HEK293T (cell line): ENCODE measurements at regions not wholly inside any gene's neighbourhood (a gene's known extent, or its start where the extent isn't known, plus 50 kb on each side); places are given as distances from the start of the nearest gene placed in this dataset.

Source experiments
- CTCF ChIA-PET: fragments of 350-600 bp; formaldehyde crosslinking; extraction: SDS; loops from one replicate; lab custom pipeline; 2021; ENCODE audit warnings: antibody characterized with exemption, inconsistent platforms; lab: Yijun Ruan, JAX
- POLR2A ChIA-PET: fragments of 350-600 bp; formaldehyde crosslinking; extraction: SDS; loops from one replicate; lab custom pipeline; 2020; ENCODE audit warnings: antibody characterized with exemption, inconsistent platforms; lab: Yijun Ruan, JAX
- DNase-seq: peaks from one replicate; pipeline ENCODE4 v3.0.0; 2012; ENCODE audit warnings: mixed read lengths; ENCODE audit errors: extremely low spot score
- ARNT ChIP-seq: fragments of 450-650 bp; IDR thresholded peaks from 2 replicates; pipeline ENCODE4 v1.6.1; 2017; ENCODE audit warnings: mild to moderate bottlenecking
- BHLHE40 ChIP-seq: fragments of 450-650 bp; IDR thresholded peaks from 2 replicates; pipeline ENCODE4 v1.6.1; 2016; ENCODE audit warnings: mild to moderate bottlenecking, moderate library complexity, borderline replicate concordance
- CTBP1 ChIP-seq: fragments of 450-650 bp; IDR thresholded peaks from 2 replicates; pipeline ENCODE4 v1.6.1; 2016; ENCODE audit warnings: borderline replicate concordance
- ELF4 ChIP-seq: fragments of 450-650 bp; IDR thresholded peaks from 2 replicates; pipeline ENCODE4 v1.6.1; 2017; ENCODE audit warnings: antibody characterized with exemption
- FOXA1 ChIP-seq: fragments of 450-650 bp; IDR thresholded peaks from 2 replicates; pipeline ENCODE4 v1.6.1; 2016; ENCODE audit warnings: mild to moderate bottlenecking
- FOXK2 ChIP-seq: fragments of 450-650 bp; IDR thresholded peaks from 2 replicates; pipeline ENCODE4 v1.6.1; 2016; ENCODE audit warnings: mild to moderate bottlenecking
- FOXM1 ChIP-seq: fragments of 450-650 bp; IDR thresholded peaks from 2 replicates; pipeline ENCODE4 v1.6.1; 2017; ENCODE audit warnings: mild to moderate bottlenecking, borderline replicate concordance
- HDGF ChIP-seq: fragments of 450-650 bp; IDR thresholded peaks from 2 replicates; pipeline ENCODE4 v1.6.1; 2017; ENCODE audit warnings: antibody characterized with exemption, borderline replicate concordance
- L3MBTL2 ChIP-seq: fragments of 450-650 bp; conservative IDR thresholded peaks from 2 replicates; pipeline ENCODE4 v1.6.1; 2016; ENCODE audit warnings: mild to moderate bottlenecking
- LEF1 ChIP-seq: fragments of 450-650 bp; IDR thresholded peaks from 2 replicates; pipeline ENCODE4 v1.6.1; 2017; ENCODE audit warnings: mild to moderate bottlenecking, borderline replicate concordance
- NFRKB ChIP-seq: fragments of 450-650 bp; IDR thresholded peaks from 2 replicates; pipeline ENCODE4 v1.6.1; 2016; ENCODE audit warnings: mild to moderate bottlenecking, moderate library complexity
- PKNOX1 ChIP-seq: fragments of 450-650 bp; IDR thresholded peaks from 2 replicates; pipeline ENCODE4 v1.6.1; 2016
- SP1 ChIP-seq: fragments of 450-650 bp; IDR thresholded peaks from 2 replicates; pipeline ENCODE4 v1.6.1; 2017
- SUZ12 ChIP-seq: fragments of 450-650 bp; IDR thresholded peaks from 2 replicates; pipeline ENCODE4 v1.6.1; 2016; ENCODE audit warnings: mild to moderate bottlenecking
- TARDBP ChIP-seq: fragments of 450-650 bp; IDR thresholded peaks from 2 replicates; pipeline ENCODE4 v1.6.1; 2016
- ZNF384 ChIP-seq: fragments of 450-650 bp; IDR thresholded peaks from 2 replicates; pipeline ENCODE4 v1.6.1; 2016

GRCh38 chr18:7436166-7436565, 130.9 kb upstream of the PTPRM start:
- DNase-seq: no peak
- CTCF ChIA-PET: no interaction called here
- POLR2A ChIA-PET: no interaction called here
- TF ChIP-seq TARDBP: no peak
- TF ChIP-seq HDGF: no peak
- TF ChIP-seq CTBP1: no peak
- no peak for TF ChIP-seq LEF1
- no peak for TF ChIP-seq FOXA1
- no peak for TF ChIP-seq SP1
- no peak for TF ChIP-seq FOXM1
- no peak for TF ChIP-seq ARNT
- no peak for TF ChIP-seq L3MBTL2
- TF ChIP-seq PKNOX1: no peak
- no peak for TF ChIP-seq NFRKB
- TF ChIP-seq BHLHE40: no peak
- TF ChIP-seq ZNF384: no peak
- no peak for TF ChIP-seq FOXK2
- no peak for TF ChIP-seq SUZ12
- TF ChIP-seq ELF4: no peak

- POLR2A ChIA-PET: no interaction called here
- CTCF ChIA-PET: no interaction called here
- DNase-seq: no peak
- TF ChIP-seq FOXM1 (no peak), ELF4 (no peak), TARDBP (no peak), L3MBTL2 (no peak), NFRKB (no peak), SP1 (no peak), ARNT (no peak), SUZ12 (no peak)
These were observed 129.2 kb upstream of the PTPRM start for GRCh38 chr18:7437870-7438269.

GRCh38 chr18:7438646-7439045, 128.5 kb upstream of the PTPRM start:
- TF ChIP-seq HDGF: no peak
- no peak for DNase-seq
- ChIA-PET POLR2A (no interaction called here), CTCF (no interaction called here)

- TF ChIP-seq FOXA1 (no peak), HDGF (no peak), PKNOX1 (no peak), ARNT (no peak), CTBP1 (no peak), FOXK2 (no peak), BHLHE40 (no peak), TARDBP (no peak), LEF1 (no peak), NFRKB (no peak), SP1 (no peak), FOXM1 (no peak), ZNF384 (no peak), ELF4 (no peak), SUZ12 (no peak)
- POLR2A ChIA-PET: no interaction called here
- no peak for DNase-seq
- CTCF ChIA-PET: no interaction called here
These were observed 119.6 kb upstream of the PTPRM start for GRCh38 chr18:7447318-7448028.

GRCh38 chr18:7452331-7452730, 114.8 kb upstream of the PTPRM start:
- DNase-seq: peak; percentile 68
- POLR2A ChIA-PET: no interaction called here
- CTCF ChIA-PET: interaction anchor here (0.6 to 1.0 kb wide), 2 partner anchors 8 to 21 kb away, joined by 3 to 4 read pairs; no protein-coding TSS in a partner anchor
- TF ChIP-seq ZNF384 (no peak), ELF4 (no peak), FOXM1 (no peak), HDGF (no peak), SUZ12 (no peak), BHLHE40 (no peak), SP1 (no peak), LEF1 (no peak)

GRCh38 chr18:7454429-7454828, 112.7 kb upstream of the PTPRM start:
- no peak for DNase-seq
- ChIA-PET CTCF (no interaction called here), POLR2A (no interaction called here)
- TF ChIP-seq FOXM1: no peak

GRCh38 chr18:7456376-7456775, 110.7 kb upstream of the PTPRM start:
- DNase-seq: no peak
- CTCF ChIA-PET: no interaction called here
- no peak for TF ChIP-seq FOXA1
- TF ChIP-seq HDGF: no peak
- no peak for TF ChIP-seq ARNT
- TF ChIP-seq ELF4: no peak
- POLR2A ChIA-PET: no interaction called here
